Panc1 (cell line): ENCODE measurements at regions not wholly inside any gene's neighbourhood (a gene's known extent, or its start where the extent isn't known, plus 50 kb on each side); places are given as distances from the start of the nearest gene placed in this dataset.

Experiments
- CTCF ChIP-seq: fragments of 450-650 bp; IDR thresholded peaks from 2 replicates; pipeline ENCODE4 v1.5.1; 2017; ENCODE audit warnings: mild to moderate bottlenecking
- POLR2AphosphoS5 ChIP-seq: IDR thresholded peaks from 2 replicates; pipeline ENCODE4 v1.6.1; 2012; ENCODE audit warnings: mild to moderate bottlenecking, low read depth, low read length, moderate library complexity
- SIN3A ChIP-seq: IDR thresholded peaks from 2 replicates; pipeline ENCODE4 v1.6.1; 2012; ENCODE audit warnings: low read depth, mild to moderate bottlenecking, low read length, moderate library complexity, borderline replicate concordance; ENCODE audit not compliant: insufficient read depth
- TCF7L2 ChIP-seq: IDR thresholded peaks from 2 replicates; pipeline ENCODE4 v1.6.1; 2011; ENCODE audit warnings: mild to moderate bottlenecking, low read depth, low read length, inconsistent platforms

GRCh38 chr4:131339137-131339536 is 1810.0 kb upstream of the PCDH10 start:
- TF ChIP-seq CTCF: no peak
- no peak for TF ChIP-seq TCF7L2
- no peak for TF ChIP-seq POLR2AphosphoS5
- no peak for TF ChIP-seq SIN3A
